ENCODE measurements at regions not wholly inside any gene's neighbourhood (a gene's known extent, or its start where the extent isn't known, plus 50 kb on each side); places are given as distances from the start of the nearest gene placed in this dataset.

- peak; percentile 18 for DNase-seq (ENCODE audit: low read depth)
- H3K4me3 ChIP-seq (ENCODE audit: low read depth, low read length), result no peak overlapping the region
- no peak for TF ChIP-seq CTCF (conservative IDR thresholded peaks at IDR 0.05; ENCODE audit: low read depth, low read length)
Measured at GRCh38 chr2:41160439-41160838, 708.5 kb upstream of the SLC8A1 start.

GRCh38 chr2:41167014-41167413 is 715.1 kb upstream of the SLC8A1 start:
- no peak overlapping the region for H3K4me3 ChIP-seq (ENCODE audit: low read depth, low read length)
- no peak for TF ChIP-seq CTCF (conservative IDR thresholded peaks at IDR 0.05; ENCODE audit: low read depth, low read length)
- DNase-seq (ENCODE audit: low read depth), result no peak

- no peak for DNase-seq (ENCODE audit: low read depth)
- no peak overlapping the region for H3K4me3 ChIP-seq (ENCODE audit: low read depth, low read length)
- TF ChIP-seq CTCF (conservative IDR thresholded peaks at IDR 0.05; ENCODE audit: low read depth, low read length), result no peak
Measured at GRCh38 chr2:41169744-41170143, 717.9 kb upstream of the SLC8A1 start.

- DNase-seq (ENCODE audit: low read depth), result peak; percentile 51
- H3K4me3 ChIP-seq (ENCODE audit: low read depth, low read length), result no peak overlapping the region
- TF ChIP-seq CTCF (conservative IDR thresholded peaks at IDR 0.05; ENCODE audit: low read depth, low read length), result no peak
Measured at GRCh38 chr2:41170589-41170988, 718.7 kb upstream of the SLC8A1 start.

GRCh38 chr2:41180387-41180786 is 728.5 kb upstream of the SLC8A1 start:
- H3K4me3 ChIP-seq (ENCODE audit: low read depth, low read length), result no peak overlapping the region
- TF ChIP-seq CTCF (conservative IDR thresholded peaks at IDR 0.05; ENCODE audit: low read depth, low read length), result no peak
- no peak for DNase-seq (ENCODE audit: low read depth)

- TF ChIP-seq CTCF (conservative IDR thresholded peaks at IDR 0.05; ENCODE audit: low read depth, low read length), result no peak
- H3K4me3 ChIP-seq (ENCODE audit: low read depth, low read length), result no peak overlapping the region
- no peak for DNase-seq (ENCODE audit: low read depth)
Measured at GRCh38 chr2:41182961-41183360, 731.1 kb upstream of the SLC8A1 start.

GRCh38 chr2:41187376-41188122 is 735.7 kb upstream of the SLC8A1 start:
- TF ChIP-seq CTCF (conservative IDR thresholded peaks at IDR 0.05; ENCODE audit: low read depth, low read length), result no peak
- no peak overlapping the region for H3K4me3 ChIP-seq (ENCODE audit: low read depth, low read length)
- DNase-seq (ENCODE audit: low read depth), result no peak
